GM13977 (cell line): ENCODE measurements at regions not wholly inside any gene's neighbourhood (a gene's known extent, or its start where the extent isn't known, plus 50 kb on each side); places are given as distances from the start of the nearest gene placed in this dataset.

Experiments
- DNase-seq: peaks from one replicate; pipeline ENCODE4 v3.0.0; 2012; ENCODE audit warnings: low spot score
- CTCF ChIP-seq: IDR thresholded peaks from 2 replicates; pipeline ENCODE4 v1.5.1; 2012; ENCODE audit warnings: mild to moderate bottlenecking, control low read depth; ENCODE audit not compliant: insufficient read depth; ENCODE audit errors: extremely low read depth, missing control alignments
- in situ Hi-C: fragments of 300-500 bp; cut with MboI; formaldehyde crosslinking; loops from one replicate; pipeline ENCODE4 v1.12.0; 2022; ENCODE audit warnings: low sequenced_read_pairs, low pct_unique_long_range_greater_than_20kb, mixed read lengths, inconsistent platforms; ENCODE audit not compliant: unreplicated experiment

- no peak for TF ChIP-seq CTCF
- in situ Hi-C loops = no loop called here
- no peak for DNase-seq
Measured at GRCh38 chr2:167440382-167440781, 552.1 kb downstream of the XIRP2 start.

GRCh38 chr2:167438206-167438605 lies 549.9 kb downstream of the XIRP2 start:
- in situ Hi-C loops = no loop called here
- no peak for DNase-seq
- TF ChIP-seq CTCF = no peak

GRCh38 chr2:167431949-167432348 lies 543.7 kb downstream of the XIRP2 start:
- TF ChIP-seq CTCF = no peak
- DNase-seq = no peak
- in situ Hi-C loops = no loop called here

GRCh38 chr2:167430447-167430846 lies 542.2 kb downstream of the XIRP2 start:
- no peak for DNase-seq
- in situ Hi-C loops = no loop called here
- no peak for TF ChIP-seq CTCF

GRCh38 chr2:167424803-167425755 lies 536.8 kb downstream of the XIRP2 start:
- DNase-seq = no peak
- in situ Hi-C loops = no loop called here
- TF ChIP-seq CTCF = no peak

GRCh38 chr2:167424221-167424620 lies 535.9 kb downstream of the XIRP2 start:
- TF ChIP-seq CTCF = no peak
- in situ Hi-C loops = no loop called here
- DNase-seq = no peak
